ENCODE measurements at regions not wholly inside any gene's neighbourhood (a gene's known extent, or its start where the extent isn't known, plus 50 kb on each side); places are given as distances from the start of the nearest gene placed in this dataset.

- H3K4me1 ChIP-seq (ENCODE audit: insufficient read depth) = no peaks in the 10 kb centered on the region
- no peak overlapping the region for H2AFZ ChIP-seq
- no peak for ATAC-seq
- H3K36me3 ChIP-seq (ENCODE audit: insufficient read depth) = no peaks in the 10 kb centered on the region
- H3K4me3 ChIP-seq = no peak overlapping the region
- no peak overlapping the region for H3K27ac ChIP-seq (ENCODE audit: low read depth)
- Mint-ChIP-seq H3K4me3 (no peak overlapping the region), H3K9me3 (no peaks in the 10 kb centered on the region), H3K27me3 (ENCODE audit: insufficient read depth, low read depth, poor library complexity) (no peaks in the 10 kb centered on the region), H3K27ac (no peak overlapping the region), H3K36me3 (ENCODE audit: low read depth) (no peaks in the 10 kb centered on the region), H3K4me1 (no peaks in the 10 kb centered on the region)
- no peaks in the 10 kb centered on the region for H3K79me2 ChIP-seq (replicated peaks; ENCODE audit: insufficient read depth)
- TF ChIP-seq STAT1 (IDR thresholded peaks at IDR 0.05; ENCODE audit: unreplicated experiment) (no peak), CTCF (conservative IDR thresholded peaks at IDR 0.05; ENCODE audit: low read depth in 2 of 2) (no peak), ETS1 (IDR thresholded peaks at IDR 0.05) (no peak), EZH2phosphoT487 (IDR thresholded peaks at IDR 0.05; ENCODE audit: unreplicated experiment) (no peak), ZNF462 (CRISPR knock-in tag; IDR thresholded peaks at IDR 0.05) (no peak), ZNF331 (CRISPR knock-in tag; IDR thresholded peaks at IDR 0.05; ENCODE audit: low read depth) (no peak), REST (IDR thresholded peaks at IDR 0.05; ENCODE audit: unreplicated experiment) (no peak), NANOG (IDR thresholded peaks at IDR 0.05; ENCODE audit: borderline replicate concordance) (no peak), CREB1 (CRISPR knock-in tag; IDR thresholded peaks at IDR 0.05; ENCODE audit: low read depth) (no peak), POLR2AphosphoS5 (IDR thresholded peaks at IDR 0.05; ENCODE audit: low read depth) (no peak), ZNF114 (CRISPR knock-in tag; IDR thresholded peaks at IDR 0.05) (no peak), JUNB (IDR thresholded peaks at IDR 0.05; ENCODE audit: unreplicated experiment) (no peak), EZH2 (IDR thresholded peaks at IDR 0.05; ENCODE audit: low read depth, unreplicated experiment) (no peak)
- no peak for DNase-seq (ENCODE audit: low spot score)
- H3F3A ChIP-seq (replicated peaks; ENCODE audit: low read depth) = no peaks in the 10 kb centered on the region
- no peaks in the 10 kb centered on the region for H3K9me2 ChIP-seq (ENCODE audit: insufficient read depth)
- no peak overlapping the region for H3K4me2 ChIP-seq
- no peaks in the 10 kb centered on the region for H4K20me1 ChIP-seq (replicated peaks; ENCODE audit: insufficient read depth)
- no peaks in the 10 kb centered on the region for H3K27me3 ChIP-seq (ENCODE audit: insufficient read depth)
Observed at GRCh38 chr3:17800232-17800631, 57.8 kb upstream of the TBC1D5 start.
